Skin of body (tissue), 1 donor: ENCODE measurements at regions not wholly inside any gene's neighbourhood (a gene's known extent, or its start where the extent isn't known, plus 50 kb on each side); places are given as distances from the start of the nearest gene placed in this dataset.

Experiments
- DNase-seq: peaks from one replicate; lab custom pipeline; 2025; lab: John Stamatoyannopoulos, UW

DNA sequence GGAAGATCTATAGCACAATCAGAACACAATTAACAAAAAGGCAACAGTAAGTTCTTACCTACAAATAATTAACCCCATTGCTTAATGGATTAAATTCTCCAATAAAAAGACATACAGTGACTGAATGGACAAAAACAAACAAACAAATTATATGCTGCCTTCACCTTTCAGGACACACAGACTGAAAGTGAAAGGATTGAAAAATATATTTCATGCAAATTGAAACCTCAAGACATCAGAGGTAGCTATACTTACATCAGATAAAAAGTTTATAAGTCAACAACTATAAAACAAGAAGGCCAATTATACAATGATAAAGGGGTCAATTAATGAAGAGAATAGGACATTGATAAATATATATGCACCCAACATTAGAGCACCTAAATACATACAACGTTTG is 741.2 kb upstream of the FAM98A start:
- DNase-seq, result no peak

DNA sequence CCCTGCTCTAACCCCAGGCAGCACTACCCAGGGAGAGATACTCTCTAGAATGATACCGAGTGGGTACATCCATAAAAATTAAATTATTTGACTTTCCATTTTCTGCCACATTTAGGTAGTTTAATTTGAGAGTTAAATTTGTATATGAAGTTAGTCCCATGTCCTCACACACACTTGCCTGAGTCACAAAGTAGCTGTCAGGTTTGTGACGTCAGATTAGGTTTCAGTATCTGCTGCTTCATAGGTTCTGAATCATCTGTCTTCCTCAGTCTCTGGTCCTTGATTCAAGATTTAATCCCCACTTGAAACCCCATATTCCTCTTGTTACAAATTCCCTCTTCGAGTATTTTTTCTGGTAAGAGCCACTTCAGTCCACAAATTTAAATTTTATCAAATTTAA is 738.6 kb upstream of the FAM98A start:
- DNase-seq, result no peak

DNA sequence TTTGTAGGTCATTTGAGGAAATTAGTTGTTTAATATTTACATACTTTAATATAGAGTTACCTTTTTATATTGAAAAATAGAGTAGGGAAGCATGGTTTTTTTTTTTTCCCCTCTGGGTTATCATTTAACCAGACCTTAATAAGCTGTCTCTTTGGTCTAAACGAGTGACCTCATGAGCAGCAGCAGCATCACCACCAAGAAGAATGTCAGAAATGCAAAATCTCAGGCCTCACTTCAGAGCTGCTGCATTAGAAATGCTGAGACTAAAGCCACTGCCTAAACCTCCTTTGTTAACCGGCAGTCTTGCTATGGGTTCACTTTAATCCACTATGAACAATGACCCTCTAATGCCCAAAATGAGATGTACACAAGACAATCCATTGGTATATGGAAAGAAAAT is 733.7 kb upstream of the FAM98A start:
- DNase-seq, result no peak

DNA sequence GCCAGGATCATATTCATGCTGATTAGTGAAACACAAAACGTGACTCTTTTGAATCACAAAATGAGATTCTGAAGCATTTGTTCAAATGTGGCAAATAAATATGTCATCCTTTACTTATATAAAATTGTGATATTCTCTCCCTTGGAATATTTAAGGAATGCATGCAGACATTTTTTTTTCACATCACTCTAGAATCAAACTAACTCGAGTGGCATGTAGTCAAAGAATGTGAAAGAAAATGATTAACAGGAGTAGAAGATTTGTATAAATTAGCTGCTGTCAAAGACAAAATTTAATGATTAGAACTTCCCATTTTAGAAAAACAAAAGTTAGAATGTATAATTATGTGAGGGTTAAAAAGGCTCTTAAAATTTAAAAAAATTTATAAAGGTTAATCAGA is 721.0 kb upstream of the FAM98A start:
- no peak for DNase-seq

DNA sequence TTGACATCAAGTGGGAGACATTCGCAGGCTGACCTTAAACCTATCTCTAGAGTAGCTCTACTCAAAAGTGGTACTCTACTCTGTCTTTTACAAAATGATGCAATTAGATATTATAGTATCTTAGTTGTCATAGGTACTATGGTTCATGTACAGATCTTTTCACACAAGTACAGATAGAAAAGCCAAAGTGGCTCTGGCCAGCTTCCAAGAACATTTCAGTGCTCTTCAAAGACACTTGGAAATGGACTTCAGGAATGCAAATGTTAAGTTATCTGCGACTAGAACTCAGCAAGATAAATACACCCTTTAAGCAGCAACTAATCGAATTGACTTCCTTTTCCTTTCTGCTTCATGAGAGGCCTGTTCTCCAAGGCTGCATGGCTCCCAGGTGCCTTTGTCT is 718.7 kb upstream of the FAM98A start:
- DNase-seq, result no peak

DNA sequence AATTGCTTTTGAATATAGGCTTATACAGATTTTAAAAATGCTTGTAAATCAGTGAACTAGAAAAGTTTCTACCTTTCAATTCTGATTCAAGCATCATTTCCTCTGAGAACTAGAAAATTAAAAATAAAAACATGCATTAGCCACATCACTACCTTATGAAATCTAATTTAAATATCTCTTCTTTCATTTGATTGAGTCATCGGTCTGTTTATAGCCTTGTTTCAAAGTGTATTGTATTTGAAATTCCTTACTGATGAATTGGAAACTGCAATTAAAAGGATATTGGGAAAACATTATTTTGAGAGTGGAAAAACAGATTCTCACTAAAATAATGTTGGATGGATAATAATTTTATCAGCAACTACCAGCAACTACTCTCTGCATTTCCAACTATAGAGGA is 717.7 kb upstream of the FAM98A start:
- no peak for DNase-seq

DNA sequence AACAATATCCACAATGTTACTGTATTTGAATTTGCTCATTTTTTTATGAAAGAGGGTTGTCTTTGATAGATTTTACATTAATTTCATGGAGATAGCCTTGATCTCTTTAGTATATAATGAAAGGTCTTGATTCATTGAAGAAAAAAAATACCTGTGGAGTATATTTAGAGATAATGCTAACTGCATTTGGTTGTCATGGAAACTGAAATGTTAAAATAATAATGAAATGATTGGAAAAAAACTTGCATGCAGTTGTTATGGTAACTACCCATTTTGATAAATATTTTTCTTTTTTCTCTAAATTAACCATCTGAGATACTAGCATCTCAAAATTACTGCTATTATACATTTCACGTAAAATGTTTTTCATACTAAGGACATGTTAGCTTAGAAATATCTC is 712.7 kb upstream of the FAM98A start:
- DNase-seq, result no peak

DNA sequence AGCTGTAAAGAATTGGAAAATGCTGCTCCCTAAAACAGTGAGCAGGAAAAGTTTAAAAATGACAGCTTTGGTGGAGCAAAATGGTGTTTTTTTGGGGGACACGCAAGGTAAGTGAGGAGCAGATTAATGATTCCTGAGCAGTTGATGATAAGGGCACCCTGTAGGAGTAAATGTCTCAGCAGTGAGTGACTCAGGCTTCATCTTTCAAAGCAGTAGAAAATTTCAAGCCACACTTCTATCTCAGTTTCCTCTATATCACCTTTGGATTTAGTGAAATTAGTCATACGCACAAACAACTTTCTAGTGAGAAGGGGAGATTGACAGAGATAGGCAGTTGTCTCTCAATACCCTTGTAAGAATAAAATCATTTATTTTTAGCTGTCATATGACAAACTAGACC is 709.0 kb upstream of the FAM98A start:
- no peak for DNase-seq

DNA sequence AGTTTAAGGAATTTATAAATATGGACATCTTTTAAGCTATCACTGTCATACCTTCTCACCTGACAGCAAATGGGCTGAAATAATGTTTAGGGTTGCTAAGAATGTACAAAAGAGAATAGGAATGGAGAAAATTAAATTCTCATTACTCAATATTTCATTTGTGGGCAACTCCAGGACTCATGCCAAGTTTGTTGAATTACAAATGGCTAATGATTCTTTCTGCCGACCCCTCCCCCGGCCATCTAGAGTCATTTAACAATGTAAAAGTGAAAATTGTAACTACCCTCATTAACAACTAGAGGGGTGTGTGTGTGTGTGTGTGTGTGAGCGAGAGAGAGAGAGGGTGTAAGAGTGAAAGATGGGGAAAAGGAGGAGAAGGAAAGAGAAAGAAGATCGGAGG is 708.5 kb upstream of the FAM98A start:
- no peak for DNase-seq

DNA sequence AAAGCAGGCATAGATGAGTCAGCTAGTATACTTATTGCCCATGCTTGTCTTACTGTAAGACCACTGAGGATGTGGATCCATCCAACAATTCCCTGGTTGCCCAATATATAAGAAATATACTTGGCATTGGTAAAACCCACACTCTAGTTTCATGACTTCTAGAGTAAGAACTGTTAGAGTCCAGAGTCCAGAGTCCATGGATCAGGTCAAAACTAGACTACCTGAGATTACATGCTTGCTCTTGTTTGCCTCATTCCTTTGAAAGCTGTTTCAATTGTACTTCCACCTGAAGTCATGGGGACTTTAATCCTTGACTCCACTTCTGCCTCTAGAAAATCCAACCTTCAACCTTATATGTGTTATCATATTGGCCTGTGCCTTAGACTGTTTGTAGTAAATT is 707.6 kb upstream of the FAM98A start:
- no peak for DNase-seq

DNA sequence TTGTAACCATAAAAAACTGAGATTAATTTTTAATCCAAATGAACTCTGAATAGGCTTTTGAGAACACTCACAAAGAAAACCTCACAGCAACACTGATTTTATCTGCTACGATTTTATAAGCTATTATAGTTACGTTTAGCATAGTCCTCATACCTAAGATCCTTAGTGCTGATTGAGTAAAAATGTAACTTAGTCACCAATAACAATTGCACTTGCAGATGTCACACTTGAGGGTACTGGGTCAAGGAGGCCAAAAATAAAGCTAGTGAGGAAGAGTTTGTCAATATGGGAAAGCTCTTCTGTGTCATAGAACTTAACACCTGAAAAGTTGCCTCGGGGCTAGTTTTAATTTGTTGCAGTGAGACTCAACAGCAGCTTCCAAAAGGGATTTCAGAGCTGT is 706.5 kb upstream of the FAM98A start:
- no peak for DNase-seq

DNA sequence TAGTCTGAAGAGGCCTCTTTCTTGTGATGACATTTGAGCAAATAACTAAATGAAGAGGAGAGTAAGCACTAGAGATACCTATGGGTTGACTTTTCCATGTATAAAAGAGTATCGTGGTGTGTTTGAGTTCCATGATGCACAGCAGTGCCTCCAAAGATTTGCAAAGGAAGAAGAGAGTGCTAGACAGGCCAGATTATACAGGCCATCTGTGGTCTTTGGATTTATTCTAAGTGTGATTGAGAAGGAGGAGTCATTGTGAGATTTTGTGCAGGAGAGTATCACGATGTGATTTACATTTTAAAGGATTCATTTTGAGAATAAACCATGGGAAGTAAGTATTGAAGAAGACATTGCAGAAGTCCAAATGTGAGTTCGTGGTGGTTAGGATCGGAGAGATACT is 695.9 kb upstream of the FAM98A start:
- no peak for DNase-seq

DNA sequence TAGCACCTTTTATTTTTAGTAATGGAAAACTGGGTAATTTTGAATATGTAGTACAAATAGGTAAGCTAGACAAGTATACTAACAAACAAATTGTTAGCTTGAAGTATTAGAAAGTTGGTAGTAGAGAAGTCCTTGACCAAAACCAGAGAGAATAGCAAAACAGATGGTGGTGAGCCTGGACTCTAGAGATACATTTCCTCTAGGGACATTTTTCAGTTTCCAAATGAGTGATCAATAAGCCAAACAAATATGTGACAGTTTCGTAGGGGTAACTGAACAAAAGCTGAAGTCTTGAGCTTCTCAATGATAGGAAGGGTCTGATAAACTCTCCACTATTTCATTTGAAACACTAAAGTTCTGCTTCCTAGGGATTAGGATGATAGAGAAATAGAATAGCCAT is 692.0 kb upstream of the FAM98A start:
- DNase-seq, result no peak

DNA sequence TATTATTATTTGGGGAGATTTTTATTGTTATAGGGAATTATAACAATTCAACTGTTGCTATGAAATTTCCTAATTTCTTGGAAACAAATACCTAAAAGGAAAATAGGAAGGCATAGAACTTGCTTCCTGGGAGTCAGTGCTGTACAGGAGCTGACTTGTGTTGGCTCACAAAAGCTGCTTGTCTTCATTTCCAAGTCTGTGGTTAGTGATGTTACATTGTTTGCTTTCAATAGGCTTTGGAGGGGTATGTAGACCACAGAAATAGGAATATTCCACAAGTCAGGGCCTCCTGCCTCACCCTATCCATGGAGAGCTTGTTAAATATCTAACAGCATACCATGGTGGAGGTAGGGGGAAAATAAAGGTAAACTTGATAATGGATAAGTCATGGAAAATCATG is 688.9 kb upstream of the FAM98A start:
- DNase-seq, result no peak

DNA sequence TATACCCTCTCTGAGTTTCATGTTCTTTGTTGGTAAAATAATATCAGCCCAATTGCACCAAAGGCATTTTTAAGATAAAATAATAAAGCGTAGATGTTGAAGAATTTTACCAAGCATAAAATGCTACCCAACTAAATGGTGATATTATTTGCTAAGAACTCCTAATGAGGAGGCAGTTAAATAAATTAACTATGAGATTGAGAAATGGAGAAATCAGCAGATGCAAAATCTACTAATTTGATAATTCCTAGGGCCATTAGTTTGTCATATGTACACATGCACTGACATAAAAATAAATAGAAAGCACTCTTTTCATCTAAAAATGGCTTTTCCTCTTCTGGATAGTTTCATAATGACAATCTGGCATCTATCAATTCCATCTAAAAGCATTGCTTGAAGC is 681.5 kb upstream of the FAM98A start:
- no peak for DNase-seq

DNA sequence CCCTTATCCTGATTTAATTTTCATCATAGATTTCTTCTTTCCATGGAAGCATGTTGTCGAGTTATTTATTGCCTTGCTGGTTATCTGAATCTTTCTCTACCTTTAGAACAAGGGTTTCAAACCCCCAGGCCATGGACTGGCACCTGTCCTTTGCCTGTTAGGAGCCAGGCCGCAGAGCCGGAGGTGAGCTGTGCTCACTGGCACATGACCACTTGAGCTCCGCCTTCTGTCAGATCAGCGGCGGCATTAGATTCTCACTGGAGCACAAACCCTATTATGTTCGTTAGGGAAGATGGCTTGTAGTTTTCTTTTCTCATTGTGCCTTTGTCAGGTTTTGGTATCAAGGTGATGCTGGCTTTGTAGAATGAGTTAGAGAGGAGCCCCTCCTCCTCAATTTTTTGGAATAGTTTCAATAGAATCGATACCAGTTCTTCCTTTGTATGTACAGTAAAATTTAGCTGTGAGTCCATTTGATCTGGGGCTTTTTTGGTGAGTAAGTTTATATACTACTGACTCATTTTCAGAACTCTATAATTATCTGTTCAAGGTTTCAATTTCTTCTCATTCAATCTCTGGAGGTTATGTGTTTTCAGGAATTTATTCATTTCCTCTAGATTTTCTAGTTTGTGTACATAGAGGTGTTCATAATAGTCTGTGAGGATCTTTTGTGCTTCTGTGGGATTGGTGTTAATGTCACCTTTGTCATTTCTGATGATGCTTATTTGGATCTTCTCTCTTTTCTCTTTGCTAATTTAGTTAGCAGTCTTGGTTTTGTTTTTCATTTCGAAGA is 668.0 kb upstream of the FAM98A start:
- no peak for DNase-seq

DNA sequence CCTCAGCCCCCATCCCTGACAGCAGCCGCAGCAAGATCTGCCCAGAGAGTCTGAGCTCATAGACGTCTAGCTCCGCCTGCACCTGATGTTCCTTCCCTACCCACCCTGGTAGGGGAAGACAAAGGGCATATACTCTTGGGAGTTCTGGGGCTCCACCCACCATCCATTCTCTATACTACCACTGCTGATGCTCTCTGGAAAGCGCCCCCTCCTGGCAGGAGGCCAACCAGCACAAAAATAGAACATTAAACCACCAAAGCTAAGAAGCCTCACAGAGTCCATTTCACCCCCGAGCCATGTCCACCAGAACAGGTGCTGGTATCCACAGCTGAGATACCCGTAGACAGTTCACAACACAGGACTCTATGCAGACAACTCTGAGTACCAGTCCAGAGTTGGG is 662.6 kb upstream of the FAM98A start:
- no peak for DNase-seq

DNA sequence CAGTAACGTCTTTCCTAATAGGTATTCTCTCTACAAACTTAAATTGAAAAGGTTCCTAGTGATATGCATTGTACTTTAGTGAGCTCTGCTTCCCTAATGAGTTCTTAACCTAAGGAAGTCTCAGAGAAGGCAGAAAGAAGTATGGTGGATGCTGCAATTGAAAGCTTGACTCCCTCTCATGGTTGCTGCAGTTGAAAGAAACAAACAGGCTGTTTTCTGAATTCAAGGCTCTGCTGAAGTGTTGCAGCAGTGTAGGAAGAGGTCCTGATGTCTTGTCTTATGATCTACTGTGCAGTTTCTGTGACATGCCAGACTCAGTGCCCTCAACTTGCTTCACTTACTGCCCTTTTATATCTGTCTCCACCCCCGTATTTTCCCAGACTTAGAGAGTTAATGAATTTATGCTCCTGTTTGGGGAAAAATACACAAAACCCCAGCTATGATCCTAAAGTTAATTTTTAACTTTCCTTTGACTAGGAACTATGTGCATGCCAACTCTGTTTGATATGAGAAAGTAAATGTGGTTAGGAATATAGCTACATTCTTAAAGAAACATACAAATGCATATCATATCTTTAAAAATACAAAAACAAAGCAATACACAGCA is 655.3 kb upstream of the FAM98A start:
- no peak for DNase-seq

DNA sequence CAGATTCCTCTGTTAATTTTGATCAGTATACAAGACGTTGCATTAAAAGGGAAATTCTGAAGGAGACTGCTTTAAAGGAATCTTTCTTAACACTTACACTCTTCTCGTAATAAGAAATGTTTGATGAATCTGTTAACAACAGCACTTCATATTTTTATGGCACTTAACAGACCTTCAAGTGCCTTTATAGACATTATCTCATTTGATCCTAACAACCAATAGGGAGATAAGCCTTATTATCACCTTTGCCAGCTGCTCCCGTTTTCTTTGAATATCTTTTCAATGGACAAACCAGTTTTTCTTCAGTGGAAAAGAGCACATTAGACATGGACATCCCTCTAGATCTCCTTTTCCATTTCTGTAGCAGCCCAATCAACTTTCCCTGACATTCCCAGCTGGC is 653.0 kb upstream of the FAM98A start:
- no peak for DNase-seq

DNA sequence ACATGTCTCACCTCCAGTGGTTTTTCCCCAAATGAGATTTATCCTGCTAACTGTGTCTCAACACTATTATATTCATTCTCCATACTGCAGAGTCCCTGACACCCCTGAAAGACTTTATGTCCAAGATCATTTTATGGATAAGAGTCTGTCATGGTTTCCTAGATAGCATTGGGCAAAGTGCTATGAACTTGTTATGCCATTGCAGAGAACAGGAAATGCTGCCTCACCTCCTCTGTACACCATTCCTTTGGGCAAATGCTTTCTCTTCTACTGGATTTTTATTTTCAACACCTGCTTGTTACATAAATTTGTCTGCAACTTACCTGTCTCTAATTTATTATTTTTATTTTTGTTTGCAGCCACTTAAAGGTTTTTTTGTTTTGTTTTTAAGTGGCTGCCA is 652.5 kb upstream of the FAM98A start:
- DNase-seq, result no peak

DNA sequence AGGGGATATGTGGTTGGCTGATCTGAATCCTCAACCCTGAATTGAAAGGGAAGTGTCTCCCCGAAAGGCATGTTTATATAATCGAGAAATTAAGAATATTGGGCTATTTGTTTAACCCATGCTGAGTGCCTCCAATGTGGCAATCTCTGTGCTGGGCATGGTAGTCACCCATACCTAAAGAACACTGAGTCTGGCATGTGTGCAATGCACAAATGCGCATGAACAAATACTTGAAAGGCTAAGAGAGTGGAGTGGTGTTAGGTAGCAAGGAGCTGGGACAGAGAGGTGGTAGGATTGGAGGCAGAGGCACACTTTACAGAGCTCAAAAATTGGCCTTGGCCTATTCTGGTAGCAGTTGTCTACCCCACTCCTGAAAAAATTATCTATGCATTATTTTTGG is 645.1 kb upstream of the FAM98A start:
- DNase-seq, result no peak

DNA sequence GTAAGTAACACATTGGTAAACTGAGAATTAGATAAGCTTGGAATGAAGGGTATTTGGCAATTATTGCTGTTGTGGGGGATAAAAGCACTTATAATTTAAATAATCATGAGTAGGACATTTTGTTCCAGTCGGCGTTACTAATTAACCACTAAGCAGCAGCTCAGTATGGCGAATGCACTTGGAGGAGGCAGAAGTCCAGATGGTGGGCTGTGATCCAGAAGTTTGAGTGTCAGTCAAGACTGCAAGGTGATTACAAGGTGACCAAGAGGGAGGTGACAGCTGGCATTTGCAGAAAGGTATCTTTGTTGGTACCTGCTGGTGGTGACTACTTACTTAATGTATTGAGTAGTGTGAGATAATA is 643.6 kb upstream of the FAM98A start:
- DNase-seq, result no peak

DNA sequence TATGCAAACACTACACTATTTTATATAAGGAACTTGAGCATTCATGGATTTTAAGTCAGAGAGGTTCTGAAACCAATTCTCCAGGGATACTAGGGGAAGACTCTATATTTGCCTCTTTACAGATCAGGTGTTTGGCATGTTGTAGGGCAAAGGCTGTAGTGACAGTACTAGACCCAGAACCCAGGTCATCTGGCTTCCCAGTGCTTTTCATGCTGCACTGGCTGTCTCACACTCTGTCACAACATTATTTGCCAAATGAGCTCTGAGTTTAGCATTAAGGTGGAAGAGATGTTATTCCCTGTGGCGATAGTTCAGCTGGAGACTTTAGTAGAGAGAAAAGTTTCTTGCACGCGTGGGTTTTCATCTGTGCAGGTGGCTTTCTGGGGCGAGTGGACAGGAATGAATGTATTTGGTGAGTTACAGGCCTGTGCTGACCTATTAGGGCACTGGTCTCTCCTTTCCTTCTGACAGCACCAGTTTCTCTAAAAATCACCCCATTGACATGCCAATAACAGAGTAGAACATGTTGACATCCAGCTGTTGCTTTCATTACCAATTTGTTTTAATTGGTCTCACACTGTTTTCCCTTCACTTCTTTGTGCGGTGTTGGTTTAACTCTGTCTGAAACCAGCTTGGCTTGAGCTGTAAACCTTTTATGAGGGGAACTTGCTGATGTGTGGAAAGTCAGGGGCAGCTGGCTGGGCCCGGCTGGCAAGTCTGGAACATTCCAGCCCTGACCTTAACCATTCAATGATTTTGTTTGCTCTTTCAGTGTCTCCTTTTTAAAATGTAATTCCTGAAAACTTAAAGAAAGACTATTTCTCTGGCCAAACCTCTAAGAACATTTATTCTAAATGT is 643.0 kb upstream of the FAM98A start:
- no peak for DNase-seq
